OCI-LY7 (cell line): ENCODE measurements at regions not wholly inside any gene's neighbourhood (a gene's known extent, or its start where the extent isn't known, plus 50 kb on each side); places are given as distances from the start of the nearest gene placed in this dataset.

Experiments used
- CTCF ChIP-seq: fragments of 200-600 bp; sonication (generic); conservative IDR thresholded peaks from 2 replicates; pipeline ENCODE4 v1.5.1; 2014; ENCODE audit warnings: mild to moderate bottlenecking, antibody characterized with exemption, low read length, moderate library complexity, mixed read lengths
- EZH2phosphoT487 ChIP-seq: fragments of 200-600 bp; sonication (generic); IDR thresholded peaks from 2 replicates; pipeline ENCODE4 v1.6.1; 2018; ENCODE audit warnings: low read depth, borderline replicate concordance, mild to moderate bottlenecking, mixed run types, antibody characterized with exemption, low read length, moderate library complexity, mixed read lengths

DNA sequence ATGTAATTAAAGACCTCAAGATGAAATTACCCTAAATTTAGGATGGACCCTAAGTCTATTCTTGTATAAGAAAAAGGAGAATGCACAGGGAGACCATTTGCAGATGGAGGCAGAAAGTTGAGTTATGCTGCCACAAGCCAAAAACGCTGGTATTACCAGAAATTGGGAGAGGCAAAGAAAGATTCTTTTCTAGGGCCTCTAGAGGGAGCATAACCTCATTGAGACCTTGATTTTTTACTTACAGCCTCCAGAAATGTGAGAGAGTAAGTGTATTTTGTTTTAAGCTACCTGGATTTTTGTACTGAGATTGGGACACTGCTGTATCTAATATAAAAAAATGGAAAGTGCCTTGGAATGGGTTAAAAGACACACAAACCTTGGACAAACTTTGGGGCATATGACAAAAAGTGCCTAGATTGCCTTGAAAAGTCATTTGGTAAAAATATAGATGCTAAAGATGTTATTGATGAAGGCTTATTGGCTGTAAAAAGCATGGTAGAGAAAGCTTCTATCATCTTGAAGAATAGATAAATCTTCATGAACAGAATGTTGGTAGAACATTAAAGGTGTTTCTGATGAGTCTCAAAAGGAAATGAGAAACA is 174.7 kb upstream of the PRDM9 start:
- peak; percentile 35; the same call in 1 of the 2 replicates for TF ChIP-seq CTCF
- TF ChIP-seq EZH2phosphoT487 = no peak
